HFFc6 (cell line): ENCODE measurements at regions not wholly inside any gene's neighbourhood (a gene's known extent, or its start where the extent isn't known, plus 50 kb on each side); places are given as distances from the start of the nearest gene placed in this dataset.

Experiments used
- DNase-seq: peaks from one replicate; pipeline ENCODE4 v3.0.0-alpha.2; 2018
- H3K27ac Mint-ChIP-seq: 2 replicates; pipeline ENCODE4 v1.8.0; 2020; ENCODE audit warnings: mild to moderate bottlenecking, mixed read lengths
- H3K27me3 Mint-ChIP-seq: 2 replicates; pipeline ENCODE4 v1.8.0; 2021; ENCODE audit warnings: mild to moderate bottlenecking, moderate library complexity, mixed read lengths; ENCODE audit not compliant: insufficient read depth
- H3K36me3 Mint-ChIP-seq: 2 replicates; pipeline ENCODE4 v1.8.0; 2021; ENCODE audit warnings: low read depth, mixed read lengths
- H3K4me1 Mint-ChIP-seq: 2 replicates; pipeline ENCODE4 v1.8.0; 2020; ENCODE audit warnings: low read depth, mixed read lengths
- H3K4me3 Mint-ChIP-seq: 2 replicates; pipeline ENCODE4 v1.8.0; 2020; ENCODE audit warnings: mild to moderate bottlenecking, moderate library complexity, mixed read lengths
- H3K9me3 Mint-ChIP-seq: 2 replicates; pipeline ENCODE4 v1.8.0; 2020; ENCODE audit warnings: mild to moderate bottlenecking, mixed read lengths
- TF ChIP-seq, protein P1 (sequence below): fragments of 200-600 bp; sonication (generic); IDR thresholded peaks from 2 replicates; pipeline ENCODE4 v1.5.0; 2021; ENCODE audit warnings: antibody characterized with exemption, mild to moderate bottlenecking

DNA sequence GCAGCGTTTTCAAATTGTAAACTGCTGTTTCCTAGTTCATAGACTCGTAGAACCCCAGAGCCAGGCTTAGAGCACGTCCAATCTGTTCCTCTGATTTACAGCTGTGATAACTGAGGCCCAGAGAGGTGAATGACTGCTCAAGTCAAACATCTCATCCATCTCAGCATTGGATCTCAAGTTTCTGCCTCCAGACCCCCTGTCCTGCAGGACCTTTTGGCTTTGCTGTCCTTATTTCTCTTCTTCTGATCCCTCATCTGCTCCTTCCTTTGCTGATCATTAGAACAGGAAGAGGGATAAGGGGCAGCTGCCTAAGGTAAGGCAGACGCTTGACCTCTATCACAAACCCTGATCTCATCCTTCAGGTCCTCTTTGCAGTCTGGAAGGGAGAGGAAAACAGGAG, 58.5 kb upstream of the CREB1 start:
- no peak for DNase-seq
- no peak overlapping the region for H3K27ac Mint-ChIP-seq

DNA sequence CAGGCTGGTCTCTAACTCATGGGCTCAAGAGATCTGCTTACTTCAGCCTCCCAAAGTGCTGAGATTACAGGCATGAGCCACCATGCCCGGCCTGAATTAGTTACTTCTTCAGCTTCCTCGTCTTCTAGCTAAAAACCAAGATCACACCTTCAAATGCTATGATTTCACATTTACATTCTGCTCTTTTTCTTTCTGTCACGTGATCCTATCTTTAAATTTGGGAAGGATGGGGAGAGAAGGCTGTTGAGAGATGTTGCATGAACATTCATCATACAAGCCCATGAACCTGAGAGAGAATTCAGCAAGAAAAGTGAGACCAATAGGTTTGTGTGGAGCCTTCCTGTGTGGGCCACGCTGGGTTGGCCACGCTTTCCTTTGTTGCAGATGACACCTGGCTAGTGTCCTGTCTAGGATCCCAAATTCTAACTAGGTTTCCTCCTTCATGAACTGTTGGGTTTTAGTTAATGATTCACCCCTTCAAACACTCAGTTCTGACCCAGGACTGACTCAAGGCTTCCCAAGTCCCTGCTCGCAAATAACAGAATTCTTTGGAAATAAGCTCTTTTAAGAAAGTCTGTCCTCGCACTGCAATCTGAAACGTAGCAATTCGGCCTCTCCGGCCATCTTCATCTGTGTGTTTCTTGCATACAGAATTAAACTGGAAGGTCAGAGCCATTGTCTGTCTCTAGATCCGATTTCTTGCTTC, 57.3 kb upstream of the CREB1 start:
- TF ChIP-seq, protein P1, sequence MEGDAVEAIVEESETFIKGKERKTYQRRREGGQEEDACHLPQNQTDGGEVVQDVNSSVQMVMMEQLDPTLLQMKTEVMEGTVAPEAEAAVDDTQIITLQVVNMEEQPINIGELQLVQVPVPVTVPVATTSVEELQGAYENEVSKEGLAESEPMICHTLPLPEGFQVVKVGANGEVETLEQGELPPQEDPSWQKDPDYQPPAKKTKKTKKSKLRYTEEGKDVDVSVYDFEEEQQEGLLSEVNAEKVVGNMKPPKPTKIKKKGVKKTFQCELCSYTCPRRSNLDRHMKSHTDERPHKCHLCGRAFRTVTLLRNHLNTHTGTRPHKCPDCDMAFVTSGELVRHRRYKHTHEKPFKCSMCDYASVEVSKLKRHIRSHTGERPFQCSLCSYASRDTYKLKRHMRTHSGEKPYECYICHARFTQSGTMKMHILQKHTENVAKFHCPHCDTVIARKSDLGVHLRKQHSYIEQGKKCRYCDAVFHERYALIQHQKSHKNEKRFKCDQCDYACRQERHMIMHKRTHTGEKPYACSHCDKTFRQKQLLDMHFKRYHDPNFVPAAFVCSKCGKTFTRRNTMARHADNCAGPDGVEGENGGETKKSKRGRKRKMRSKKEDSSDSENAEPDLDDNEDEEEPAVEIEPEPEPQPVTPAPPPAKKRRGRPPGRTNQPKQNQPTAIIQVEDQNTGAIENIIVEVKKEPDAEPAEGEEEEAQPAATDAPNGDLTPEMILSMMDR = no peak
- no peaks in the 10 kb centered on the region; the same call in 1 of the 2 replicates for H3K27me3 Mint-ChIP-seq
- H3K9me3 Mint-ChIP-seq = no peaks in the 10 kb centered on the region
- no peaks in the 10 kb centered on the region for H3K36me3 Mint-ChIP-seq
- no peak for DNase-seq
- H3K4me1 Mint-ChIP-seq = peaks cover 48% of the 10 kb centered on the region
- peak overlapping the region; percentile 68 for H3K4me3 Mint-ChIP-seq
- peak overlapping the region; percentile 72 for H3K27ac Mint-ChIP-seq

More for the DNA sequence above, 58.5 kb upstream of the CREB1 start:
- H3K27me3 Mint-ChIP-seq = no peaks in the 10 kb centered on the region; the same call in 1 of the 2 replicates
- no peak overlapping the region for H3K4me3 Mint-ChIP-seq
- peaks cover 61% of the 10 kb centered on the region for H3K4me1 Mint-ChIP-seq
- TF ChIP-seq, protein P1 = no peak
- no peaks in the 10 kb centered on the region for H3K9me3 Mint-ChIP-seq
- H3K36me3 Mint-ChIP-seq = no peaks in the 10 kb centered on the region

DNA sequence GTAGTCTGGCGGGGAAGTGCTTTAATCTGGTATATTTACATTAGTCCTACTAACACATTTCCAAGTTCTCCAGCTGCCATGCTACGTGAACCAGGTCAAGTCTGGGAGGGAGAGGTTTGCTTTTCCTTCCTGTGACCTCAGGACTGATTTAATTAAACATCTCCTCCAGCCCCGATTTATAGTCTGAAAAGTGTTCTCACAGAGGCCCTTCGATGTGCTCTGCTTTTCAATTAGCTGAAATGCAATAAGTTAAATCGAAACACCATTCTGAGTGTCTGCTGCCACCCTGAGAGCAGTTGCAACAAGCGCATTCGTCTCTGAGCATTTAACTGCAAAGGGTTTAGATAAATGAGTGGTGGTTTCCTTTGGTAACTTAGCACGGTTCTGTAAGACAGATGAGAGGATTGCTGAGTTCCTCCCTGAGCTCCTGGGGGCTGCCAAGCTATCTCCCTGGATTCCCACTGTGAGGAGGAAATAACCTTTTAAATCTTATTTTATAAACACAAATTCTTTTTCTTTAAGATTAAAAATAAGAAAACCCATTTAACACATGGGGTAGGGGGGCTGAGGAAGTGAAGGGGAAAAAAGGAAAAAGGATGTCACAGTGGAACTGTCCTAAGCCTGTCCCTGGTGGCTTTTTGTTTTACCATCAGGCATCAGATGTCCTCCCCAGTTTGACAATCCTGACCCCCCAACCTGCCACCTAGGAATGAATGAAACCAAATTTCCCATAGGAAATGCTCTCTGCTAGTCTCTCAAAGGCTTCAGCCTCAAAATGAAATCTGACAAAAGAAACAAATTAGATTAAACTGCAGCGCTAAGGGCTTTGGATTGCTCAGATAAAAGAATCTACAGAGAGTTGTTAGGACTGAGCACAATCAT, 56.5 kb upstream of the CREB1 start:
- Mint-ChIP-seq H3K27me3 (no peaks in the 10 kb centered on the region; the same call in 1 of the 2 replicates), H3K4me3 (peak overlapping the region; percentile 68), H3K4me1 (peaks cover 41% of the 10 kb centered on the region), H3K9me3 (no peaks in the 10 kb centered on the region), H3K27ac (peak overlapping the region; percentile 72), H3K36me3 (no peaks in the 10 kb centered on the region)
- TF ChIP-seq, protein P1 = peak; percentile 82
- DNase-seq = peak; percentile 71

DNA sequence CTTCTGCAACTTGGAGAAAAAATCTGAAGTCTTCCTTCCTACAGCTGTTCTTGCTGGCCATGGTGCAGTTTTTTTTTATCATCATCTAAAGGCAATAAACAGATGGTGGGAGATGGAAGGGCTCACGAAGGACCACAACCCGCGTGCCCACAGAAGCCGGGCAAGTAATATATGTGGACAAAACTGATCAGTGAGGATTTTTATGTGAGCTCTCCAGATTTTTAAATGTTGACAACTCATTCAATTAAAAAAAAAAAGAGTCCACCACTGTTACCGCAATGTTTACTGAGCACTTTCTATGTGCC, 55.9 kb upstream of the CREB1 start:
- H3K27ac Mint-ChIP-seq = no peak overlapping the region; the same call in 1 of the 2 replicates
- no peak for DNase-seq
- no peak overlapping the region for H3K4me3 Mint-ChIP-seq
- H3K9me3 Mint-ChIP-seq = no peaks in the 10 kb centered on the region
- H3K4me1 Mint-ChIP-seq = peaks cover 44% of the 10 kb centered on the region
- TF ChIP-seq, protein P1 = no peak
- H3K27me3 Mint-ChIP-seq = no peaks in the 10 kb centered on the region; the same call in 1 of the 2 replicates
- no peaks in the 10 kb centered on the region for H3K36me3 Mint-ChIP-seq

DNA sequence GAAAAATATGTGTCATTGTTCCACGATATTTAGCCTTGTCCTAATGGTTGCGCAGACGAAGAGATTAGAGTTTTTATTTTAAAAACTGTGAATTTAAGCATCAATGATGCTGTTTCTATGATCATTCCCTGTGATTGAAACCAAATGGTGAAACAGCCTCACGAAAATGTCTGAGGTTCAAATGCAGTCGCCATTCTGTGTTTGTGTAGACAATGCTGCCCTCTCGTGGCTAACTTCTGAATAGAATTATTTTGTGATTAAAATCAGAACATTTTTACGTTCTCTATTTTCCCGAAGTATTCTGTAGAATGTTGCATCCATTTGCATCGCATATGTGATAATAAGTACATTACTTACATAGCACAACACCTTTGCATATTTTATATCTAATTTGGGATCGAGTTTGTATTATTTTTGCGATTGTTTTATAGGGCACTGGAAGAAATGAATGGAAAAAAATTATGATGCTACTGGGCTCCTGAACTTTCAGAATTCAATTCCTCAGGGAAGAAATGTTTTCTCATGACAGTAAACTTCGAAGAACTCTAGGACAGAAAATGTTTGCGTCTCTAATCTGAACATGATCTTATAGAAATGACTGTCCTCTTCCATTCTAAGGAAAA, 54.8 kb upstream of the CREB1 start:
- TF ChIP-seq, protein P1 = peak; percentile 96
- peak; percentile 55 for DNase-seq
- no peaks in the 10 kb centered on the region for H3K36me3 Mint-ChIP-seq
- H3K27ac Mint-ChIP-seq = peak overlapping the region; percentile 29; the same call in 1 of the 2 replicates
- peaks cover 52% of the 10 kb centered on the region for H3K4me1 Mint-ChIP-seq
- H3K4me3 Mint-ChIP-seq = peak overlapping the region; percentile 79
- no peaks in the 10 kb centered on the region for H3K9me3 Mint-ChIP-seq
- H3K27me3 Mint-ChIP-seq = no peaks in the 10 kb centered on the region; the same call in 1 of the 2 replicates
